Pons (tissue), 1 donor: ENCODE measurements at regions not wholly inside any gene's neighbourhood (a gene's known extent, or its start where the extent isn't known, plus 50 kb on each side); places are given as distances from the start of the nearest gene placed in this dataset.
A peak's percentile ranks its signal among the peaks of the same experiment; 100 is the strongest.

Experiments used
- DNase-seq: peaks from one replicate; pipeline ENCODE4 v3.0.0-alpha.2; 2016; ENCODE audit warnings: low spot score

GRCh38 chr14:76948976-76949375 is 79.5 kb downstream of the IRF2BPL start:
- no peak for DNase-seq

GRCh38 chr14:76948213-76948947 is 80.1 kb downstream of the IRF2BPL start:
- no peak for DNase-seq

- no peak for DNase-seq
These were observed 80.7 kb downstream of the IRF2BPL start for GRCh38 chr14:76947838-76948184.

GRCh38 chr14:76947078-76947837 is 81.2 kb downstream of the IRF2BPL start:
- DNase-seq: peak; percentile 93

GRCh38 chr14:76946753-76947077 is 81.8 kb downstream of the IRF2BPL start:
- DNase-seq: no peak

GRCh38 chr14:76943072-76943471 is 85.4 kb downstream of the IRF2BPL start:
- no peak for DNase-seq

- DNase-seq: no peak
These were observed 86.3 kb downstream of the IRF2BPL start for GRCh38 chr14:76941946-76942805.

- no peak for DNase-seq
These were observed 87.0 kb downstream of the IRF2BPL start for GRCh38 chr14:76941544-76941943.

GRCh38 chr14:76940021-76940760 is 88.3 kb downstream of the IRF2BPL start:
- no peak for DNase-seq

GRCh38 chr14:76939015-76939742 is 89.3 kb downstream of the IRF2BPL start:
- DNase-seq: no peak

GRCh38 chr14:76938092-76938500 is 90.4 kb downstream of the IRF2BPL start:
- no peak for DNase-seq

- no peak for DNase-seq
These were observed 91.1 kb downstream of the IRF2BPL start for GRCh38 chr14:76937181-76938091.

- no peak for DNase-seq
These were observed 92.0 kb downstream of the IRF2BPL start for GRCh38 chr14:76936483-76936882.

GRCh38 chr14:76933515-76933914 is 95.0 kb downstream of the IRF2BPL start:
- DNase-seq: no peak

GRCh38 chr14:76931631-76932402 is 96.7 kb downstream of the IRF2BPL start:
- no peak for DNase-seq

- DNase-seq: no peak
These were observed 98.0 kb downstream of the IRF2BPL start for GRCh38 chr14:76930549-76930948.

- DNase-seq: peak; percentile 49
These were observed 98.6 kb downstream of the IRF2BPL start for GRCh38 chr14:76929927-76930326.

- no peak for DNase-seq
These were observed 100.4 kb downstream of the IRF2BPL start for GRCh38 chr14:76927971-76928700.
